H9 (cell line): ENCODE measurements at regions not wholly inside any gene's neighbourhood (a gene's known extent, or its start where the extent isn't known, plus 50 kb on each side); places are given as distances from the start of the nearest gene placed in this dataset.

Source experiments
- DNase-seq: peaks from one replicate; pipeline ENCODE4 v3.0.0-alpha.2; 2017
- H2AFZ ChIP-seq: one replicate; pipeline ENCODE4 v1.6.1; 2013; ENCODE audit warnings: mild to moderate bottlenecking, low read length, control low read depth, moderate library complexity
- H2AK5ac ChIP-seq: 2 replicates; pipeline ENCODE4 v1.6.1; 2013; ENCODE audit warnings: low read length, control low read depth, mixed read lengths; ENCODE audit not compliant: insufficient read length
- H2BK120ac ChIP-seq: one replicate; pipeline ENCODE4 v1.6.1; 2013; ENCODE audit warnings: low read depth, mild to moderate bottlenecking, low read length, control low read depth, inconsistent platforms; ENCODE audit not compliant: poor library complexity, severe bottlenecking
- H2BK12ac ChIP-seq: 2 replicates; pipeline ENCODE4 v1.6.1; 2013; ENCODE audit warnings: low read length, control low read depth, mixed read lengths, low read depth; ENCODE audit not compliant: insufficient read length
- H2BK15ac ChIP-seq: 2 replicates; pipeline ENCODE4 v1.6.1; 2013; ENCODE audit warnings: low read depth, low read length, control low read depth
- H2BK20ac ChIP-seq: one replicate; pipeline ENCODE4 v1.6.1; 2013; ENCODE audit warnings: low read depth, mild to moderate bottlenecking, low read length, control low read depth, inconsistent platforms; ENCODE audit not compliant: poor library complexity, severe bottlenecking
- H2BK5ac ChIP-seq: 2 replicates; pipeline ENCODE4 v1.6.1; 2013; ENCODE audit warnings: low read length, control low read depth, mixed read lengths; ENCODE audit not compliant: insufficient read length
- H3K14ac ChIP-seq: 2 replicates; pipeline ENCODE4 v1.6.1; 2013; ENCODE audit warnings: low read length, control low read depth; ENCODE audit not compliant: insufficient read depth
- H3K18ac ChIP-seq: 2 replicates; pipeline ENCODE4 v1.6.1; 2013; ENCODE audit warnings: low read depth, mild to moderate bottlenecking, mixed read lengths, low read length, control low read depth; ENCODE audit not compliant: insufficient read length
- H3K23ac ChIP-seq: 2 replicates; pipeline ENCODE4 v1.6.1; 2013; ENCODE audit warnings: low read length, control low read depth, mixed read lengths, low read depth; ENCODE audit not compliant: insufficient read length
- H3K23me2 ChIP-seq: 2 replicates; pipeline ENCODE4 v1.6.1; 2013; ENCODE audit warnings: low read depth, mild to moderate bottlenecking, mixed read lengths, low read length, control low read depth; ENCODE audit not compliant: insufficient read length, poor library complexity, severe bottlenecking
- H3K27ac ChIP-seq: 2 replicates; pipeline ENCODE4 v1.5.1; 2013; ENCODE audit warnings: low read length, control low read depth, mixed read lengths, low read depth; ENCODE audit not compliant: insufficient read length
- H3K27me3 ChIP-seq: 2 replicates; pipeline ENCODE4 v1.6.1; 2013; ENCODE audit warnings: low read length, control low read depth, inconsistent platforms; ENCODE audit not compliant: insufficient read depth
- H3K4ac ChIP-seq: 2 replicates; pipeline ENCODE4 v1.6.1; 2013; ENCODE audit warnings: low read depth, mild to moderate bottlenecking, control low read depth, inconsistent platforms, low read length, moderate library complexity
- H3K4me1 ChIP-seq: 2 replicates; pipeline ENCODE4 v1.6.1; 2013; ENCODE audit warnings: low read length, control low read depth, inconsistent platforms; ENCODE audit not compliant: insufficient read depth
- H3K4me2 ChIP-seq: 2 replicates; pipeline ENCODE4 v1.6.1; 2013; ENCODE audit warnings: low read length, control low read depth, mixed read lengths; ENCODE audit not compliant: insufficient read length, insufficient read depth
- H3K56ac ChIP-seq: 2 replicates; pipeline ENCODE4 v1.6.1; 2013; ENCODE audit warnings: low read depth, mild to moderate bottlenecking, mixed read lengths, low read length, control low read depth; ENCODE audit not compliant: insufficient read length
- H3K79me1 ChIP-seq: 2 replicates; pipeline ENCODE4 v1.6.1; 2013; ENCODE audit warnings: low read depth, mild to moderate bottlenecking, moderate library complexity, low read length, control low read depth, inconsistent platforms; ENCODE audit not compliant: insufficient read depth, poor library complexity, severe bottlenecking
- H3K79me2 ChIP-seq: 2 replicates; pipeline ENCODE4 v1.6.1; 2013; ENCODE audit warnings: low read length, control low read depth, inconsistent platforms; ENCODE audit not compliant: insufficient read depth
- H3K9ac ChIP-seq: 2 replicates; pipeline ENCODE4 v1.6.1; 2013; ENCODE audit warnings: low read length, control low read depth, mixed read lengths; ENCODE audit not compliant: insufficient read length; ENCODE audit errors: extremely low read depth
- H3K9me3 ChIP-seq: one replicate; pipeline ENCODE4 v1.6.1; 2013; ENCODE audit warnings: low read depth, low read length, inconsistent platforms; ENCODE audit not compliant: control insufficient read depth
- H3T11ph ChIP-seq: one replicate; pipeline ENCODE4 v1.6.1; 2013; ENCODE audit warnings: mild to moderate bottlenecking, low read length, control low read depth, inconsistent platforms
- H4K20me1 ChIP-seq: one replicate; pipeline ENCODE4 v1.6.1; 2013; ENCODE audit not compliant: control insufficient read depth, insufficient read length, insufficient read depth
- H4K5ac ChIP-seq: 2 replicates; pipeline ENCODE4 v1.6.1; 2013; ENCODE audit warnings: low read depth, mild to moderate bottlenecking, mixed read lengths, low read length, control low read depth; ENCODE audit not compliant: insufficient read length
- H4K8ac ChIP-seq: replicated peaks from 2 replicates; pipeline ENCODE4 v1.6.1; 2013; ENCODE audit warnings: low read length, control low read depth, mixed read lengths, low read depth; ENCODE audit not compliant: insufficient read length
- H4K91ac ChIP-seq: 2 replicates; pipeline ENCODE4 v1.6.1; 2013; ENCODE audit warnings: low read depth, mild to moderate bottlenecking, moderate library complexity, mixed read lengths, low read length, control low read depth; ENCODE audit not compliant: insufficient read length
- H3K27ac Mint-ChIP-seq, 3 experiments: 2 replicates in 2 of 3; 3 replicates in 1 of 3; pipeline ENCODE4 v1.8.0; 2020 to 2021; ENCODE audit warnings: mixed read lengths in 3 of 3, mild to moderate bottlenecking in 1 of 3, moderate library complexity in 1 of 3
- H3K27me3 Mint-ChIP-seq: 2 replicates; pipeline ENCODE4 v1.8.0; 2021; ENCODE audit warnings: low read depth, mild to moderate bottlenecking, moderate library complexity, mixed read lengths
- H3K36me3 Mint-ChIP-seq, 3 experiments: 2 replicates in 2 of 3; 3 replicates in 1 of 3; pipeline ENCODE4 v1.8.0; 2020 to 2021; ENCODE audit warnings: low read depth in 3 of 3, mixed read lengths in 3 of 3; ENCODE audit not compliant: insufficient read depth in 1 of 3
- H3K4me1 Mint-ChIP-seq, 2 experiments: 2 replicates each; pipeline ENCODE4 v1.8.0; 2020; ENCODE audit warnings: mixed read lengths in 2 of 2
- H3K4me3 Mint-ChIP-seq, 2 experiments: 2 replicates in 1 of 2; 3 replicates in 1 of 2; pipeline ENCODE4 v1.8.0; 2020 to 2021; ENCODE audit warnings: mild to moderate bottlenecking in 2 of 2, mixed read lengths in 2 of 2, moderate library complexity in 1 of 2
- H3K9me3 Mint-ChIP-seq, 2 experiments: 2 replicates in 1 of 2; 3 replicates in 1 of 2; pipeline ENCODE4 v1.8.0; 2020; ENCODE audit warnings: mild to moderate bottlenecking in 2 of 2, mixed read lengths in 2 of 2, moderate library complexity in 1 of 2
- CTCF ChIP-seq: fragments of 200-600 bp; sonication (generic); conservative IDR thresholded peaks from 3 replicates; pipeline ENCODE4 v1.8.0; 2021; ENCODE audit warnings: antibody characterized with exemption, mild to moderate bottlenecking

DNA sequence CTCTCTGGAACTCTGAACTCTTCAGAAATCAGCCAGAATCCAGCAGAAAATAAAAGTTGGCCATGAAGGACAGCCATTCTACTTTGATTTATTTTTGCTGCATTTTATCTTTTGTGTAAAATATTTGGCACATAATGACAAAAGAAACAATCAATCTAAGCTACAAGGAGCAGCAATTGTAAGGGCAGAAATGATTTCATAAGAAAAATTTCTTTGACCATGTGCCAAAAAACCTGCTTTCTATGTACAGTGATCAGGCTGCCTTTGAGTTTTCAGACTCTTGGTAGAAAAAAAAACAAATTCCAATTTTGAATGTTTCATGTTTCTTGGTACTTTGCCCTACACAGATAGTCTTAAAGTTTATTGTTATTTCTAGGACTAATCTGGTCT lies 69.8 kb upstream of the SLC1A3 start:
- Histone ChIP-seq H3K27ac (no peak overlapping the region), H3T11ph (no peak overlapping the region), H3K9ac (no peak overlapping the region), H2AFZ (no peak overlapping the region), H3K4ac (no peak overlapping the region), H3K56ac (no peak overlapping the region), H3K9me3 (no peaks in the 10 kb centered on the region), H3K14ac (no peak overlapping the region), H3K27me3 (no peaks in the 10 kb centered on the region), H3K23ac (no peak overlapping the region), H3K4me1 (no peaks in the 10 kb centered on the region), H2BK5ac (no peak overlapping the region), H2BK15ac (no peak overlapping the region), H2BK120ac (no peak overlapping the region), H3K79me1 (no peaks in the 10 kb centered on the region), H3K23me2 (no peaks in the 10 kb centered on the region), H3K4me2 (no peak overlapping the region), H3K79me2 (no peaks in the 10 kb centered on the region), H4K8ac (no peak overlapping the region), H2BK12ac (no peak overlapping the region), H3K18ac (no peak overlapping the region), H2BK20ac (no peak overlapping the region), H4K91ac (no peak overlapping the region), H4K20me1 (no peaks in the 10 kb centered on the region), H4K5ac (no peak overlapping the region), H2AK5ac (no peak overlapping the region)
- no peak for TF ChIP-seq CTCF
- Mint-ChIP-seq H3K4me3 (no peak overlapping the region), H3K27me3 (no peaks in the 10 kb centered on the region), H3K27ac (no peak overlapping the region), H3K4me1 (0 out of 4 replicates have a peak, but pooled peaks cover 0 to 2% of the 10 kb centered on the region in 2 experiments), H3K9me3 (no peaks in the 10 kb centered on the region), H3K36me3 (no peaks in the 10 kb centered on the region)
- no peak for DNase-seq
